Fibroblast of the aortic adventitia (primary cell): ENCODE measurements at regions not wholly inside any gene's neighbourhood (a gene's known extent, or its start where the extent isn't known, plus 50 kb on each side); places are given as distances from the start of the nearest gene placed in this dataset.

Experiments
- DNase-seq: peaks from one replicate; pipeline ENCODE4 v3.0.0-alpha.2; 2010; ENCODE audit warnings: low read depth
- H3K4me3 ChIP-seq: 2 replicates; pipeline ENCODE4 v1.5.1; 2011; ENCODE audit warnings: low read depth, mild to moderate bottlenecking, control low read depth, low read length, moderate library complexity
- CTCF ChIP-seq: IDR thresholded peaks from 2 replicates; pipeline ENCODE4 v1.5.1; 2011; ENCODE audit warnings: mild to moderate bottlenecking, low read length, control low read depth, inconsistent platforms; ENCODE audit not compliant: insufficient read depth

GRCh38 chr4:134677209-134677814, 475.7 kb upstream of the PABPC4L start:
- no peak for TF ChIP-seq CTCF
- no peak for DNase-seq
- H3K4me3 ChIP-seq, result no peak overlapping the region

DNA sequence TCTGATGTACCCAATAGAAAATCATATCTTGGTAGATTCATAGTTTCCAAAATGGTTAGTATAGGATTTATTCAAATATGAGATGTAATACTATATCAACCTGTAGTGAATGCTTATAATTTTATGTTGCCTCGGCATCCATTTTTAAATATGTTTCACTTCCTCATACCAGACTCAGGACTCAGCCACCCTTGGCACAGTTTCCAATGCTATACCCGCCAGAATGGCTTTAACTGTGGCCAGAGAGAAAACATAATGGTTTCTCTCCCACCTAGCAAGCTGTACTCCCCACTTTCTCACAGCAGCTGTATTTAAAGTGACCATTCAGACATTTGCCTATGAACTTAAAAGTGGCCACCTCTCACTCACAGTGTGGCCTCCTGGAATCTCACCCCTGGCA, 466.6 kb upstream of the PABPC4L start:
- DNase-seq, result no peak
- no peak for TF ChIP-seq CTCF

DNA sequence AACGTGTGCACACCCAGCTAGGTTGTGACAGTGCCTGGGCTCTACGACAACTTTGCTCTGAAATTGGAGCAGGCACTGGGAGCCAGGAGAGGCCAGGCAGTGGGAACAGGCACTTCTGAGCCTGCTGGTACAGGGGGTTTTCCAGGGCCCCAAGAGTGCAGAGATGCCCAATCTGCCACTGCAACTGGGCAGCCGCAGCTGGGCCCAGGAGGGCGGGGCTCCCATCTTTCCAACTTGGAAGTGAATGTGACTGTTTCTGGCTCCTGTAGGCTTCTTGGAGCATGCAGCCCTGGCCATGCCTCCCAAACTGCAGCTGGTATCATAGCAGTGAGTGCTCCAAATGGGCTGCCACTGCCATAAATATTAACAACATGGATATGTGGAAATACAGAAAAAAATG, 465.1 kb upstream of the PABPC4L start:
- H3K4me3 ChIP-seq, result no peak overlapping the region
- no peak for TF ChIP-seq CTCF
- no peak for DNase-seq

More for the DNA sequence above, 466.6 kb upstream of the PABPC4L start:
- H3K4me3 ChIP-seq, result no peak overlapping the region

DNA sequence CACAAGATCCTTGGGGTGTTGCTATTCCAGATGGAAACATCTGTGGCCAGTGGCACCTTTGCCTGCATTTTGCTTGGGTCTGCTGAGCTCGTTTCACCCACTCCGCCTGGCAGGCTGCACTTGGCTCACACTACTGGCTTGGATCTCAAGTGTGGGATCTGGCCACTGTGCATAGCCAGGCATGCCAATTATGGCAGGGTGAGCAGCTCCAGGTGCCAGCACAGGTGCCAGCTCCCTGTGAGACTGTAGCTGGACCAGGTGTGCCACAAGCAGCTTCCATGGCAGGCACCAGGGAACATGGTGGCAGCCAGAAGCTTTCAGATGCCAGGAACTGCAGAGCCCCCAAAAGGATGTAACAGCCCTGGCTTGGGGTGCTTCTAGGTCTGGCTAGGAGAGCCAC, 463.8 kb upstream of the PABPC4L start:
- no peak overlapping the region for H3K4me3 ChIP-seq
- DNase-seq, result no peak
- TF ChIP-seq CTCF, result no peak

- no peak for DNase-seq
- H3K4me3 ChIP-seq, result no peak overlapping the region
- TF ChIP-seq CTCF, result no peak
These were observed 462.2 kb upstream of the PABPC4L start for GRCh38 chr4:134663742-134664141.

GRCh38 chr4:134650461-134650860, 448.9 kb upstream of the PABPC4L start:
- no peak for DNase-seq
- no peak overlapping the region for H3K4me3 ChIP-seq
- TF ChIP-seq CTCF, result no peak

DNA sequence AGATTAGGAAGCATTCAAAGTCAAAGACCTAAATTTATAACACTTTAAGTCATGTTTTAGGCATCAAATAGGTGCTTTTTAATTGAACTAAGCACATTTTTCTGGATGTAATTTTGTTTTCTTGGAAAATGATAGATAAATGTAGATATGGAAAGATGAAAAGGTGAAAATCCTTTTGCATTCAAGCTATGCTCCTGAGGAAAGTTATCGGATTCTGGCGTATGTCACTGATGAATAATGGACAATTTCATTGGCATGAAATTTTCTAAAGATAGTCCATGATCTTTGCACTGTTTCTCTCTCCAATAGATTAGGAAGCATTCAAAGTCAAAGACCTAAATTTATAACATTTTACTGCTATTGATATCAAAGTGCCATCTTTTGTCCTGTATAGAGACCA, 444.2 kb upstream of the PABPC4L start:
- no peak overlapping the region for H3K4me3 ChIP-seq
- no peak for TF ChIP-seq CTCF
- no peak for DNase-seq
